HL-60/S4 treated with retinoic acid at 250 ng/mL for 4 days and 3 days (cell line): ENCODE measurements at regions not wholly inside any gene's neighbourhood (a gene's known extent, or its start where the extent isn't known, plus 50 kb on each side); places are given as distances from the start of the nearest gene placed in this dataset.

ENCODE experiments used
- in situ Hi-C: fragments of 300-500 bp; cut with MboI; formaldehyde crosslinking; loops from 2 replicates; pipeline ENCODE4 v1.7.0; 2022; ENCODE audit warnings: low sequenced_read_pairs

DNA sequence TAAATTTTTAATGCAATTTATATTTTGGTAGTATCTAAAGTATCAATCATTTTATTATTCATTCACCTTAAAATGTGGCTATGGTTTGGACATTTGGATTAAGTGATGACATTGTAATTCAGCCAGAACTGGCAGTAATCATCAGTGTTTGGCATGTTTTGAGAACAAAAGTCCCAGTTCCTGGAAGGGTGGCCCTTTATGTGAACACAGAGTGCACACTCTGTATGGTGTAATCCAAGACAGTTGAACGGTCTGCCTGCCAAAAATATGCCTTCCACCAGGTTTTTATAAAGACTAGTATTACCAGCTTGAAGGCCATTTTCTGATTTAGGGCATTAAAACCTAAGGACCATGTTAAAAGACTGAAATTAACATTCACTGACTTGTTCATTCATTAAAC lies 448.7 kb downstream of the LTN1 start:
- in situ Hi-C loops = no loop called here

- in situ Hi-C loops = no loop called here
Measured at GRCh38 chr21:28541371-28542112, 451.1 kb downstream of the LTN1 start.

DNA sequence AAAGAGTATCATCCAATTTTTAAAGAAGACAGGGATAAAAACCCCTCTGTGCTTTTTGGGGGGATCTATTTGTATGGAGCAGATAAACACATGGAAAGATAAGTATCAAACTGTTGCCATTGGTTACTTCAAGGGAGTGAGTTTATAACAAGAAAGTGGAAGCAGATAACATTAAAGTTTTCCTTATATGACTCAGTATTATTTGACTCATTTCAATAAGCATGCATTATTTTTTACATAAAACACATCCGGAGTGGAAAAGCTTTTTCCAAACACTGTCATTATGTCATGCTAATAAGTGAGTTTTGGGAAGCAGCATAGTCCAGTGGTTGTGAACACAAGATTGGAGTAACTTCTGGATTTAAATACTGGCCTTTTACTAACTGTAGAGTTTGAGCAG lies 452.2 kb downstream of the LTN1 start:
- in situ Hi-C loops = no loop called here

GRCh38 chr21:28539623-28539988 lies 453.1 kb downstream of the LTN1 start:
- in situ Hi-C loops = no loop called here

GRCh38 chr21:28538987-28539622 lies 453.6 kb downstream of the LTN1 start:
- in situ Hi-C loops = no loop called here

DNA sequence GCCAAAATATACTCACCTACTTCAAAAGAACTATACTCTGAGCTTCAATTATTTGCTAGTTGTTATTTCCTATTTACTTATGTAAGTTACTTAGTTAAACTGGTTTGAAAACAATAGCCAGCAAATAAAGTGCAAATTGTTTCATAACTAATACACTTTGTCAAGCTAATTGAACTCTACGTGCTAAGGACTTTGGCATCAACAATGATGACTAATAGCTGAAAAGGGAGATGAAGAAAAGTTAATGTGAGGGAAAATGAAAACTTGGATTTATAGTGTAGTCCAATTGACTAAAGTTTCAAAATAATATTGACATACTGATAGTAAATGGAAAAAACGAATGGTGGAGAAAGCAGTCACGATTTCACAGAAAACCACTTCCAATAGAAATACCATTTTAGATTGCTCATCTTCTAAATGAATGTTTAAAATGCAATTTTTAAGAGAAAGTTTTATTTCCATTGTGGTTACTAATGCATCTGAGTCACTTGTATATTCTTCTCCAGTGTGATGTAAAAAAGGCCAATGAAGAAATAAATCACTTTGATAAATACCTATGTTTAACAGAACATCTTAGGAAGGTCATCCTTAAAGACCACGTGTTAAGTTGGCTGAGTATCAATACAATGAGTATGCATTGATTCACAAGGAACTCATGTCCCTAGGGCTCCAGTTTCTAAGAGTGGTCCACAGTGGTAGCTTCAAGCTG lies 455.2 kb downstream of the LTN1 start:
- in situ Hi-C loops = no loop called here

DNA sequence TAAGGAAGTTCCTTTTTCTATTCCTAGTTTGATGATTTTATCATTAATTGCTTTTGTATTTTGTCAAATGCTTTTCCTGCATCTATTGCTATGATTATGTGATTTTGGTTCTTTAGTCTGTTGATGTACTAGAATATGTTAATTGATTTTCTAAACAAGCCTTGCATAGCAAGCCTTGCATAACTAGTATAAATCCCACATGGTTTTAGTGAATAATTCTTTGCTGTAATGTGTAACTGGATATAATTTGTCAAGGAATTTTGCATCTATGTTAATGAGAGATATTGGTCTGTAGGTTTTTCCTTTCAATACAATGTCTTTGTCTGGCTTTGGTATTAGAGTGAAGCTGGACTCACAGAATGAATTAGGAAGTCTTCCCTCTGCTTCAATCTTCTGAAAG lies 460.2 kb downstream of the LTN1 start:
- in situ Hi-C loops = no loop called here

DNA sequence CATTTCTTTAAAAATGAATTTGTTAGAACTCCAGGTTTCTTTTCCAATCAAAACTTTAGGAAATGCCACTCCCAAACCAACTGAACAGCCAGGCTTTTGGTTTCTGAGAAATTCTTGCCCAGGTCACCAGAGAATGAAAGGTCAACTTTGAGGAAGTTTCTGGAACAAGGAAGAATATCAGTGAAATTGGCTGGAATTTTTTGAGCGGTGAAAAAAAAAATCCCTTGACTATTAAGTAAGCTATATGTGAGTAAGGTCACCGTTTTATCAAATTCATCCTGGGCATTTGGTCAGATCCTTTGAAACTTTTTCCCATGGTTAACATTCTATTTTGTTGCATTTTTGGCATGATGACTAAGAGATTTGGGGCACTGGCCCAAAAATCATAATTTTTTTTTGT lies 469.3 kb downstream of the LTN1 start:
- in situ Hi-C loops = no loop called here

DNA sequence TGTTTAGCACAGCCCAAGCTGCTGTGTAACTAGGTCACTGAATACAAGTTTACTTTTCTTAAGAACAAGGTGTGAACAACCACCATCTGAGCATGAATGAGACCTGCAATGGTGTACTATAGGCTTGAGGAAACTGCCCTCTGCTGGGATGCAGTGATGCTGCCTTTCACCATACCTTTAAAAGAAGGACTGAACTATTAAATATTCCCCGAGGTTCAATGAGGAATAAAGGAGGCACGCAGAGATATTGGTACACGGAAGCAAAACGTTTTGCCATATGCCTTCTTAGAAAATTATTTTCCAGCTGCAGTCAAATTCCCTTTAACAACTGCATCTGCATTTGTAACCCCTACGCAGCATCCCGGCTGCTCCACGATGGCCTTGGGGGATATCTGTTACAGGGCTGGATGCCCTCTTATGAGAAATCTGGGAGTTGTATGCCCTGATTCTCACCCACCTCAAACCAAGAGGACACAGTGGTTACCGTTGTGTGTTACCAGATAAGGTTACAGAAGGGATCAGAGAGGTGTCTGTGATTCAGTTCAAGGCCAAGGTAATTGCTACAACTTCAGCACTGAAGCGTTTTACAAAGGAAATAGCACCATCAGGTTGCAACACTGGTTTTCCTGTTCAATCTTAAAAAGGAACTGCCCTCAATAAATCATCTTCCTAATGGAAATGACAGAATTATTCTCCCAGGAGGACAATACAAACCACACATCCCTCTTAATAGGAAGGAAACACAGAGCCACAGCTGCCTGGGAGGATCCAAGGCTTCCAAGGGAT lies 470.5 kb downstream of the LTN1 start:
- in situ Hi-C loops = no loop called here

DNA sequence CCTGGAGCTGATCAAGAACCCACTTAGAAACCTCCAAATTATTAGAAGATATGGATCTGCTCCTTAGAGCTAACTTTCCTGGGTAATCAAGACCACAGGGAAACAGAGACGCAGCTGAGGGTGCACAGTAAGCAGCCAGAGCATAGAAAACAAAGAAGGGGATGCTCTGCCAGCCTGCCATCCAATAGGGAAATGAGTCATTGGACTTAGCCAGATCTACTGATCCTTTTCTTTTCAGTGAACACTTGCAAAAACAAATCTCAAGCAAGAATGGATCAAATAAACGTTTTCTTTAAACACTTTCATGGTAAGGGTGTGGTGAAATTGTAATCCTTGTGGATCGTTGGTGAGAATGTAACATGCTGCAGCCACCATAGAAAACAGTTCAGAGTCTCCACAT lies 474.0 kb downstream of the LTN1 start:
- in situ Hi-C loops = no loop called here

- in situ Hi-C loops = no loop called here
Measured at GRCh38 chr21:28516991-28517592, 475.6 kb downstream of the LTN1 start.

DNA sequence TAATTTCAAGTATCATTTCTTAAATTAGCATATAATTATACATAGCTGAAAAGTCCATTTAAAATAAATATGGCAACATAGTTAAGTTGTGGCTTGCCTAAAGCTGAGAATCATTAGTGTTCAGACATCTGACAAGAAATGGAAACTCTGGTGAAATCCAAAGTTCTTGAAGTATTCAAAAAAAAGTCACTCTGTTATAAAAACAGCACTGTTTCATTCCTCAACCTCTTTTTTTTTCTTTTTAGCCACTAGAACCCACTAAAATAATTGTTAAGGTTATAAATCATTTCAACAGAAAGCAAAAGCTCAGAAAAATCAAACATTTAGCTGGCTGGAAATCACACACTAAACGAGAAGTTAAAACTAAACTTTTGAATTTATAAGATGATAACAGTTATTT lies 476.7 kb downstream of the LTN1 start:
- in situ Hi-C loops = no loop called here

- in situ Hi-C loops = no loop called here
Measured at GRCh38 chr21:28513428-28513827, 479.2 kb downstream of the LTN1 start.

DNA sequence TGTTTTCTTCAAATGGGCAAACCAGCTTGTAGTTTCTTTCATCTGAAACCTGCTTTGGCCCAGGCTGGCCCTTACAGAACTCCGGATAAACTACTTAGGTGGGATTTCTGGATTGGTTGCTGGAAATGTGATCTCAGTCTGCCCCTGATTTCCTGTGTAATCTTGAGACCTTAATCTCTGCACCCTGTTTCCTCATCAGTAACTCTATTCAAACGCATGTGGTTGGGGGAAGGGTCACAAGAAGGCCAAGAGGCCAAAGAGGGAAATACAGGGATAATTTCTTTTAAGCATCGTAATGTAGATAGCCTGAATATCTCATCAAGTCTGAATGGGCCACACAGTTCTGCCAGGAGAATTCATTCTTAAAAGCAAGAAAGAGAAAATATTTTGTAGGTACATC lies 483.6 kb downstream of the LTN1 start:
- in situ Hi-C loops = no loop called here

DNA sequence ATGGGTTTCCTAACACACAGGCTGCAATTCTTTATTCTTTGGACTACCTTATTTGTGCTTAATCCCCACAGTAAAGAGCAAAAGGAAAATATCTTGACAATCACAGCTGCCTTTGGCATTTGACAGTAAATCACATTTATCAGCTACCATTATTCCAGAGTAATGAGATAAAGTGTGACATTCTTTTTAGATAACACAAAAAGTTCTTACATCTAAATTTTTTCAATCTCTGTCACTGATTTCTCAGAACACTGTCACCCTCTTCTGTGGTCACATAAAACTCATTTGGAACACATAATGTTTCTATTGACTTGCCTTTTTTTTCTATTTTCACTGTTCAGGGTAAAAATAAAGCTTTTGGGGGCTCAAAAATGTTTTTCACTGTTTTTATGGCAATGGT lies 484.6 kb downstream of the LTN1 start:
- in situ Hi-C loops = no loop called here

- in situ Hi-C loops = no loop called here
Measured at GRCh38 chr21:28496517-28496916, 496.2 kb downstream of the LTN1 start.

- in situ Hi-C loops = no loop called here
Measured at GRCh38 chr21:28492127-28492526, 500.6 kb downstream of the LTN1 start.

DNA sequence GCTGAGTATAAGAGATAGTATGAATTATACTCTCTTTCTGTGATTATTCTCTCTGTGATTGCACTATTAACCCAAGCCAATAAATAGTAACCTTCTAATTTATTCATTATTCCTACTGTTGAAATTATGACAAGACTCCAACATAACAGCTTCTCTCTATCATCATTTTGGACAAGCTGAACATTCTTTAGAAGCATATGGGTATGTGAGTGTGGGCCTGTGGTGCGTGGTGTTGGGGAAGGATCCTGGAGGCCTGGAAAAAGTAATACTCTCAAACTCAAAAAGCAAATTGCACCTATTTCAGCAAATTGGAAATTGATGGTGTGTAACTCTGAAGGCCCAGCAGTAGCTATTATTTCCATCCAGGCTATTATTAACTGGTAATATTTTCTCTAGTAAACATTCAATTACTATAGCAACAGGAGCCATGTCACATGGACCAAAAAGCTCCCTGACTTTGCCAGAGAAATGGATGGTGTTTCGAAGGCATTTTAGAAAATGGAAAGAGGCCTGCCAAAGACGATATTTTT lies 502.8 kb downstream of the LTN1 start:
- in situ Hi-C loops = no loop called here

GRCh38 chr21:28489162-28489561 lies 503.5 kb downstream of the LTN1 start:
- in situ Hi-C loops = no loop called here

DNA sequence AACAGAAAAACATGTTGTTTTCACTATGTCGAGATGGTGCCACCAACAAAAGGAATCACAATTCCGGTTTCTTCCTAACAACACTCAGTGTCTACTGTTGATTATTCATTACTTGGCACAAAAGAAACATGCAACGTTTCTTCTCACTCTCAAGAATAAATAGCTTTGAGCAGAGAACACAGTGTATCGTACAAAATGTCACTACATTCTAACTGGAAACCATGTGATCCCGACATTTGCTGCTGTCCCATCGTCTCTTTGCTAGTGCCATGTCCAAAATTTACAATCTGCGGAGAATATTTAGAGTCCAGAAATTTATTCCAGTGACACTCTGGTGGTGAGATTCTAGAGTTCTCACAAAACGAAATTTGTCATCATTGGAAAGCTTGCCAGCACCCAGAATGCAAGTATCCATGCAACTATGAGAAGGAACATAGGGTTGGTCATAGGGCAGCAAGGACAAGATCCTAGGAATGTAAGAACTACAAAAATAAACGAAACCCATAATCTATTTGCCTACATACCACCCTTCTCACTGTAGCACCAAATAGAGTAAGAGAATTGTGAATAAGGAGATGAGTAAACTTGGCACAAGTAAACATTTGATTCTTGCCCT lies 505.1 kb downstream of the LTN1 start:
- in situ Hi-C loops = no loop called here
